NCI-H128 (cell line): ENCODE measurements at regions not wholly inside any gene's neighbourhood (a gene's known extent, or its start where the extent isn't known, plus 50 kb on each side); places are given as distances from the start of the nearest gene placed in this dataset.

Experiments used
- DNase-seq: peaks from one replicate; lab custom pipeline; 2025; ENCODE audit not compliant: unreplicated experiment; lab: John Stamatoyannopoulos, UW

GRCh38 chr12:98453492-98453891 lies 61.9 kb upstream of the TMPO start:
- no peak for DNase-seq

- no peak for DNase-seq
Observed at GRCh38 chr12:98456041-98456440, 59.3 kb upstream of the TMPO start.

GRCh38 chr12:98456576-98457573 lies 58.5 kb upstream of the TMPO start:
- no peak for DNase-seq

DNA sequence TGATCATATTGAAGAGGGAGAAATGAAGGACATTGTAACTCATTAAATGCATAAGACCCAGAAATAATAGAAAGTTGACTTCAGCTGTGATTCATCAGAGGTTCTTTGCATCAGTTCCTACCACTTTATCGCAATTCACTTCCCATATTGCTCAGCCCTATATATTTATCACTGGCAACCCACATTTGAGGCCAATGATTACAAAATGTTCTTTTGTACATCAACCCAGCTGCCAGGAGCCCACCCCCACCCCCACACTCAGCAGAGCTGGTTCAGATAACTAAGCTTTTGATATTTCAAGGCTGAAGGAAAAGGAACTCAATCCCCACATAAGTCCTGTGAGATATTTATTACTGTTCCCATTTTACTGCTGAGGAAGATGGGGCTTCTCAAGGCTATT lies 51.2 kb upstream of the TMPO start:
- DNase-seq: no peak

DNA sequence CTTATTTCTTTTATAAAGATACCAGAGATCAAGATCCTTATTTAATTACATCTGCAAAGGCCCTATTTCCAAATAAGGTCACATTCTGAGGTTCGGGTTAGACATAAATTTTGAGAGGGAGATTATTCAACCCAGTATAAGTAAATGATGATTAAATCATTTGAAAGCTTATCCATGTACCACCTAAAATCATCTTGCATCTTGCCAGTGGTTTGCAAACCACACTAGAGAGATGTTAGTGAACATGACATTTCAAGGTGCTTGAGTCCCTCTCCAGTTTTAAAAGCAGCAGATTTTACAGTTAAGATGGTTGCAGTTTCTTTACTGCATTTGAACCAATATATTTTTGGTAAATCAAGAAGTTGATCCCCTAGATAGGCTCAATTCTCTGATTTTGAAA lies 49.9 kb upstream of the TMPO start:
- DNase-seq: no peak
